Gastroesophageal sphincter (tissue), 3 donors: ENCODE measurements at regions not wholly inside any gene's neighbourhood (a gene's known extent, or its start where the extent isn't known, plus 50 kb on each side); places are given as distances from the start of the nearest gene placed in this dataset.

ENCODE experiments used
- POLR2A ChIP-seq, 2 donors: fragments of 450-650 bp; IDR thresholded peaks; one replicate each; pipeline ENCODE4 v1.6.1; 2017; ENCODE audit warnings: antibody characterized with exemption in 2 of 2, mild to moderate bottlenecking in 2 of 2, moderate library complexity in 1 of 2
- POLR2AphosphoS5 ChIP-seq: sonication (generic); formaldehyde crosslinking; IDR thresholded peaks from one replicate; pipeline ENCODE4 v1.6.1; 2017; ENCODE audit warnings: antibody characterized with exemption
- TF ChIP-seq, protein P1 (sequence below), 4 experiments: fragments of 200-600 bp in 2 of 4; fragments of 450-650 bp in 2 of 4; sonication (generic) in 1 of 4; IDR thresholded peaks; one replicate each; pipeline ENCODE4 v1.5.1; 2017 to 2019; ENCODE audit warnings: antibody characterized with exemption in 4 of 4, mild to moderate bottlenecking in 2 of 4, moderate library complexity in 2 of 4

DNA sequence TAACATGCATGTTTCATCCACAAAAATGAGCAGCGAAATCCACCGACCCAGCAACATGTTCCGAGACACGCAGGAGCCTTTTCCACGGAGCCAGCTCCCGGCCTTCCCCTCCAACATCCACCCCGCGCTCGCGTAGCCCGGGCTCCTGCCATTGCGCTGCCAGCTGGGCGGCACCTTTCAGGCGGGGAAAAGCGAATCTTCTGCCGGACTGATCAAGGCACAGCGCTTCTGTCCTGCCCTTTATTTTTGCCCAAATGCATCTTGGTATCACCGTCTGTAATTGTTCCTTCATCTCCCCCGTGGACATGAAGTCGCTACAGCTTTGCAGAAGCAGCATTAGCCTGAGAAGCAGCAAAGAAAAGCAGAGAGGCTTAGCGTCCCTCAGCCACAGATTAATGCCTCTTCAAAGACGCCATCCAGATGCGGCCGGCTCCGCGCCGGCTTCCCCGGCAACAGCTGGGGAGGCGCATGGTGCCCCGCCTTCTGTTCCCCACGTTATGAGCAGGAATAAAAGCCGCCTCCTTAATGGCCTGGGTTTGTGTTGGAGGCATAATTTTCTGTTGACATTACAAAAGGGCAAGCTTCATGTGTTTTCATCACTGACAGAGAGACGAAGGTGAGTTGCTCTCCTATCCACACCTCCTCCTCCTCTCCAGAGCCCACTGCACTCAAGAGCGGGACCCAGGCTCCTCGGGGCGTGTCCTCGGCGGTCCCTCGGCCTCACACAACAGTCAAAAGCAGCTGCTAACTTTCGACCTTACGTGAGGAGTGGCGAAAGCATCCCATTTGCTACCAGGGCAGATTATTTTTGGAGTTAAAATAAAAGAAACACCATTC lies 122.1 kb upstream of the SALL3 start:
- TF ChIP-seq POLR2A (IDR thresholded peaks at IDR 0.05) (no peak), POLR2AphosphoS5 (no peak)
- TF ChIP-seq, protein P1, sequence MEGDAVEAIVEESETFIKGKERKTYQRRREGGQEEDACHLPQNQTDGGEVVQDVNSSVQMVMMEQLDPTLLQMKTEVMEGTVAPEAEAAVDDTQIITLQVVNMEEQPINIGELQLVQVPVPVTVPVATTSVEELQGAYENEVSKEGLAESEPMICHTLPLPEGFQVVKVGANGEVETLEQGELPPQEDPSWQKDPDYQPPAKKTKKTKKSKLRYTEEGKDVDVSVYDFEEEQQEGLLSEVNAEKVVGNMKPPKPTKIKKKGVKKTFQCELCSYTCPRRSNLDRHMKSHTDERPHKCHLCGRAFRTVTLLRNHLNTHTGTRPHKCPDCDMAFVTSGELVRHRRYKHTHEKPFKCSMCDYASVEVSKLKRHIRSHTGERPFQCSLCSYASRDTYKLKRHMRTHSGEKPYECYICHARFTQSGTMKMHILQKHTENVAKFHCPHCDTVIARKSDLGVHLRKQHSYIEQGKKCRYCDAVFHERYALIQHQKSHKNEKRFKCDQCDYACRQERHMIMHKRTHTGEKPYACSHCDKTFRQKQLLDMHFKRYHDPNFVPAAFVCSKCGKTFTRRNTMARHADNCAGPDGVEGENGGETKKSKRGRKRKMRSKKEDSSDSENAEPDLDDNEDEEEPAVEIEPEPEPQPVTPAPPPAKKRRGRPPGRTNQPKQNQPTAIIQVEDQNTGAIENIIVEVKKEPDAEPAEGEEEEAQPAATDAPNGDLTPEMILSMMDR (IDR thresholded peaks at IDR 0.05) = no peak
